Kidney epithelial cell (primary cell): ENCODE measurements at regions not wholly inside any gene's neighbourhood (a gene's known extent, or its start where the extent isn't known, plus 50 kb on each side); places are given as distances from the start of the nearest gene placed in this dataset.

Source experiments
- DNase-seq: peaks from one replicate; pipeline ENCODE4 v3.0.0-alpha.2; 2010; ENCODE audit warnings: low read depth
- H3K27me3 ChIP-seq: 2 replicates; pipeline ENCODE4 v1.6.0; 2011; ENCODE audit warnings: low read length; ENCODE audit not compliant: control insufficient read depth, insufficient read depth
- H3K36me3 ChIP-seq: 2 replicates; pipeline ENCODE4 v1.5.1; 2011; ENCODE audit warnings: low read length; ENCODE audit not compliant: control insufficient read depth, insufficient read depth
- H3K4me3 ChIP-seq: 2 replicates; pipeline ENCODE4 v1.5.1; 2011; ENCODE audit warnings: low read depth, mild to moderate bottlenecking, control low read depth, low read length
- TF ChIP-seq, protein P1 (sequence below): IDR thresholded peaks from 2 replicates; pipeline ENCODE4 v1.5.1; 2011; ENCODE audit warnings: mild to moderate bottlenecking, moderate library complexity, low read length, control low read depth, inconsistent platforms; ENCODE audit not compliant: insufficient read depth, poor library complexity, severe bottlenecking

DNA sequence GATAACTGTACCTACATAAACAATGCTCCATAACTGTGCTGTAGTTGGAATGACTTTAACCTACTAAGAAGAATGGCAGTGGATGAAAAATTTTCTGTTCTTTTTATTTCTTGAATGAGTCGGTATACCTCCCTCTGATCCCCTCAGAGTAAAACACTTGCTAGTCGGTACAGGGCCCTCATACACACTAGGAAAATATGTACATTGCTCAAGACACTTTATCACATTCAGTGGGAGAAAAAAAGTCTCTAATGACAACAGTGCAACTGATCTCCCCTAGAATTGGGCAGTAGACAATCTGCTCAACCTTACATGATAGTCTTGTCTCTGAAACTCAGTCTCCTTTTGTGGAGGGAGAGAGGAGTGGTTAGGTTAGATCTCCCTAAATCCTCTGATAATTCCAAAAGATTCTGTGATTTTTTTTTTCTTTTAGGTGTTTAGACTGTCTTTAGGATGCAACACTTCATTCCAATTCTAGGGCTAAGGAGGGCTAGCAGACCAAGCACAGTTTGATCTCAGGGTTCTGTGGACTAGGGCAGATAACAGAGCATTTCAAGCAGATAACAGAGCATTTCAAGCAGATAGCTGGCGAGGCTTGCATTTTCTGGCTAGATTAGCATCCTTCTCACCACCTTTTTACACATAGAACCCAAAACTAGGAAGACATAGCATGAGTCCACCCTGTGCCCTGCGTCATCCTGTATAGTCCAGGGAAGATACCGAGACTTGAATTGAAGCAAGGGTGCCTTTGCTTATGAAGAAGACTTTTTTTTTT, 100.3 kb upstream of the TNFAIP3 start:
- H3K36me3 ChIP-seq = peaks cover 1% of the 10 kb centered on the region

DNA sequence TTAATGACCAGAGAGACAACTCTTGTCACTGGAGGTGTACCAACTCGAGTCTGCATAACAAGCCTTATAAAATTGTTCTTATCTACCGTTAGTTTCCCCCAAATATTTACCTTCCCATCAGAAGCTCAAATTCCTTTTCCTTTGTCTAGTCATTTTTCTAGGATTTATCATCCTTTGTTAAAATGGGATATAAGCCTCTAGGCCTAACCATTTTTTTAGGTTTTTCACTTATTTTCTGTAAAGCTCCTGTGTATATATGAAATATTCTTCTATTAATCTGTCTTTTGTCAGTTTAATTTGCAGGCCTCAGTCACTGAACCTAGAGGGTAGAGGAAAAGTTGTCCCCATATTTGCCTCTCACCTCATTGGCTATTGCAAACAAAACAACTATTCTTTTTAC, 99.6 kb upstream of the TNFAIP3 start:
- TF ChIP-seq, protein P1, sequence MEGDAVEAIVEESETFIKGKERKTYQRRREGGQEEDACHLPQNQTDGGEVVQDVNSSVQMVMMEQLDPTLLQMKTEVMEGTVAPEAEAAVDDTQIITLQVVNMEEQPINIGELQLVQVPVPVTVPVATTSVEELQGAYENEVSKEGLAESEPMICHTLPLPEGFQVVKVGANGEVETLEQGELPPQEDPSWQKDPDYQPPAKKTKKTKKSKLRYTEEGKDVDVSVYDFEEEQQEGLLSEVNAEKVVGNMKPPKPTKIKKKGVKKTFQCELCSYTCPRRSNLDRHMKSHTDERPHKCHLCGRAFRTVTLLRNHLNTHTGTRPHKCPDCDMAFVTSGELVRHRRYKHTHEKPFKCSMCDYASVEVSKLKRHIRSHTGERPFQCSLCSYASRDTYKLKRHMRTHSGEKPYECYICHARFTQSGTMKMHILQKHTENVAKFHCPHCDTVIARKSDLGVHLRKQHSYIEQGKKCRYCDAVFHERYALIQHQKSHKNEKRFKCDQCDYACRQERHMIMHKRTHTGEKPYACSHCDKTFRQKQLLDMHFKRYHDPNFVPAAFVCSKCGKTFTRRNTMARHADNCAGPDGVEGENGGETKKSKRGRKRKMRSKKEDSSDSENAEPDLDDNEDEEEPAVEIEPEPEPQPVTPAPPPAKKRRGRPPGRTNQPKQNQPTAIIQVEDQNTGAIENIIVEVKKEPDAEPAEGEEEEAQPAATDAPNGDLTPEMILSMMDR = no peak
- Histone ChIP-seq H3K4me3 (no peak overlapping the region), H3K27me3 (no peaks in the 10 kb centered on the region), H3K36me3 (peaks cover 1% of the 10 kb centered on the region)
- no peak for DNase-seq

More for the DNA sequence above, 100.3 kb upstream of the TNFAIP3 start:
- DNase-seq = no peak
- TF ChIP-seq, protein P1 = no peak
- H3K4me3 ChIP-seq = no peak overlapping the region
- H3K27me3 ChIP-seq = no peaks in the 10 kb centered on the region

DNA sequence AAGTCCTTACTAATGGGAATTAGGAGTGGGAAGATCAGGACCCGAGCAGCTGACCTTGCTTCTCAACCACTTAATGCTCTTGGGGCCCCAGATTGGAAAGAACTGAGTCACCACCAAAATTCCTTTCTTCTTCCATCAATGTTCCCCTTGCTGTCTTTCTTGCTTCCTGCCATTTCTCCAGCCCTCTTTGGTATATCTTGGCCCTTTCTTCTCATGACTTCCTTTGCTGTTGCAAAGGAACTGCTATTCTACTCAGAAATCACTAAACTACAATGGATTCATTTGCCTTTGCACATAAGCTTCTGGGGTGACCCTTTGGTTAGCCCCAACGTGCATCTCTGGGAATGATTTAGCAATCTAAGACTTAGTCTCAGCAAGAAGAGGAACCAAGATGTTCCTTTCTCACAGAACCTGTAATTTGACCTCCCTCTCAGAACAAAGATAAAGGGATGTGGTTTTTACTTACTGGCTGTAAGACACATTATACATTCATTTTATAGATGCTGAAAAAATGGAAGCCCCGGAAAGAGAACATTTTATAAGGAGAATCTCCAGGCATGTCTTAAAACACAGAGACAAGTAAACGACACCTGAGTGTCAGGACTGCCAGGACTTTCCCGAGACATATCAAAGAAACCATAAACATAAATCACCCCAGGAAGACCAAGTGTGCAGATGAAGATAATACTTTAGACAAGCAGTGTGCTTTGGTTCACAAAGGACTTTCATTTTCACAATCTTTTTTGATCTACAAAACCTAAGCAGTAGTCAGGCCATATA, 99.0 kb upstream of the TNFAIP3 start:
- H3K27me3 ChIP-seq = no peaks in the 10 kb centered on the region
- H3K4me3 ChIP-seq = no peak overlapping the region
- TF ChIP-seq, protein P1 = no peak
- no peak for DNase-seq
- peaks cover 1% of the 10 kb centered on the region for H3K36me3 ChIP-seq

DNA sequence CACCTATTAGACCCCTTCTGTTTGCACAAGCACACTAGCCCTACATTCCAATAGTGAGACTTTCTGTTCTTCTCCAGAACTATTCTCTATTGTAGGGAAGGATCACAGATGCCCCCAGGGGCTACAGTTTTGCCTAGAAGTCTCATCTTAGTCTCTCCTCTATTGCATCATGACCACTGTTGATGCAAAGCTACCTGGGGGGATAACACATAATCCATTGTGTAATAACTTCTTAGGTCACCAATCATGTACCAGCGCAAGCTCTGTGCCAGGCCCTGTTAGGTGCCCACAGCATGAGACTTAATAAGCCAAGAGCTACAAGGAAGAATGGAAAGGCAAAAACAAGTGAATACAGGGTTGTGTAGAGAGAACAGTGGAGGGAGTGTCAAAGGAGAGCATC, 98.1 kb upstream of the TNFAIP3 start:
- peaks cover 1% of the 10 kb centered on the region for H3K36me3 ChIP-seq
- DNase-seq = no peak
- no peaks in the 10 kb centered on the region for H3K27me3 ChIP-seq
- no peak overlapping the region for H3K4me3 ChIP-seq
- TF ChIP-seq, protein P1 = no peak

DNA sequence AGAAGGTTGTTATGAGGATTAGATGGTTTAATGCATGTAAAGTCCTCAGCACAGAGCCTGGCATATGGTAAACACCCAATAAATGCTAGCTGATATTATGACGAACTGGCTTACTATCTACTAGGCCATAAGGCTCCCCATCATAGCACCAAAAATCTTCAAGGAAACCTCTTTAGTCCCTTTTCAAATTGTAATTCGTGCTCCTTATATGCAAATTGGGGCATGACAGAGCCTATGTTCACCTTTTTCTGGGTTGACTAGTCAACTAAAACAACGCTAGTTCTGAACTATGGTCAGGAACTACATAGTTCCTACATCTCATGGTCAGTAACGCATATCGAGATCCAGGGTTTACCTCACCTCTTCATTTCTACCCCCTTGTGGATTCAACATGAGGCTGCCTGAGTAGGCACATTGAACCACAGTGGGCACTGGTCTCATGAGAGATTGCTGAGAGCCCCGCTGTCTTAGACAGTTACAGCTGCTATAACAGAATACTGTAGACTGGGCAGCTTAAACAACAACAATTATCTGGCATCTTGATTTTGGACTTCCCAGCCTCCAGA, 97.2 kb upstream of the TNFAIP3 start:
- TF ChIP-seq, protein P1 = no peak
- H3K4me3 ChIP-seq = no peak overlapping the region
- DNase-seq = no peak
- no peaks in the 10 kb centered on the region for H3K27me3 ChIP-seq
- peaks cover 1% of the 10 kb centered on the region for H3K36me3 ChIP-seq
